ENCODE measurements at regions not wholly inside any gene's neighbourhood (a gene's known extent, or its start where the extent isn't known, plus 50 kb on each side); places are given as distances from the start of the nearest gene placed in this dataset.

- TF ChIP-seq CTCF (IDR thresholded peaks at IDR 0.05) (no peak), POLR2A (IDR thresholded peaks at IDR 0.05) (no peak), POLR2AphosphoS5 (IDR thresholded peaks at IDR 0.05) (no peak), EP300 (IDR thresholded peaks at IDR 0.05) (no peak)
These were observed 75.0 kb upstream of the ID2 start for GRCh38 chr2:8606649-8607550.
